GM21360 (cell line): ENCODE measurements at regions not wholly inside any gene's neighbourhood (a gene's known extent, or its start where the extent isn't known, plus 50 kb on each side); places are given as distances from the start of the nearest gene placed in this dataset.

Source experiments
- ATAC-seq: cut with Tn5 transposase; IDR thresholded peaks from one replicate; pipeline ENCODE4 v1.9.1; 2021; ENCODE audit warnings: mild to moderate bottlenecking, moderate library complexity; ENCODE audit not compliant: unreplicated experiment

- no peak for ATAC-seq
Observed at GRCh38 chr13:50071379-50071778, 56.1 kb downstream of the KCNRG start.

GRCh38 chr13:50072676-50073075, 57.4 kb downstream of the KCNRG start:
- ATAC-seq = no peak

GRCh38 chr13:50073340-50073739, 58.1 kb downstream of the KCNRG start:
- ATAC-seq = no peak

GRCh38 chr13:50074843-50075242, 59.6 kb downstream of the KCNRG start:
- peak; percentile 49 for ATAC-seq

- ATAC-seq = peak; percentile 41
Observed at GRCh38 chr13:50075619-50076097, 60.4 kb downstream of the KCNRG start.

- no peak for ATAC-seq
Observed at GRCh38 chr13:50077431-50077830, 62.2 kb downstream of the KCNRG start.

- ATAC-seq = no peak
Observed at GRCh38 chr13:50078231-50078894, 63.1 kb downstream of the KCNRG start.

- ATAC-seq = no peak
Observed at GRCh38 chr13:50078895-50079654, 63.8 kb downstream of the KCNRG start.

GRCh38 chr13:50079655-50080202, 64.5 kb downstream of the KCNRG start:
- no peak for ATAC-seq

- no peak for ATAC-seq
Observed at GRCh38 chr13:50080203-50080910, 65.1 kb downstream of the KCNRG start.

- peak; percentile 10 for ATAC-seq
Observed at GRCh38 chr13:50080911-50081678, 65.9 kb downstream of the KCNRG start.

- peak; percentile 75 for ATAC-seq
Observed at GRCh38 chr13:50081679-50082425, 66.6 kb downstream of the KCNRG start.

GRCh38 chr13:50082426-50083281, 67.4 kb downstream of the KCNRG start:
- ATAC-seq = peak; percentile 51

GRCh38 chr13:50085063-50085462, 69.8 kb downstream of the KCNRG start:
- no peak for ATAC-seq

GRCh38 chr13:50089633-50090032, 74.4 kb downstream of the KCNRG start:
- ATAC-seq = no peak

- ATAC-seq = no peak
Observed at GRCh38 chr13:50090211-50090610, 75.0 kb downstream of the KCNRG start.

GRCh38 chr13:50094615-50095293, 79.5 kb downstream of the KCNRG start:
- no peak for ATAC-seq

GRCh38 chr13:50098693-50099092, 83.4 kb downstream of the KCNRG start:
- ATAC-seq = no peak
